SH-SY5Y (cell line): ENCODE measurements at regions not wholly inside any gene's neighbourhood (a gene's known extent, or its start where the extent isn't known, plus 50 kb on each side); places are given as distances from the start of the nearest gene placed in this dataset.

Experiments
- GATA2 ChIP-seq: IDR thresholded peaks from 2 replicates; pipeline ENCODE4 v1.6.1; 2011; ENCODE audit warnings: mild to moderate bottlenecking, low read depth, low read length
- GATA3 ChIP-seq: IDR thresholded peaks from 2 replicates; pipeline ENCODE4 v1.6.1; 2011; ENCODE audit warnings: low read depth, mild to moderate bottlenecking, low read length, moderate library complexity

GRCh38 chr10:90327611-90328010 lies 530.2 kb downstream of the HTR7 start:
- TF ChIP-seq GATA2: no peak
- no peak for TF ChIP-seq GATA3
